AG04450 (cell line): ENCODE measurements at regions not wholly inside any gene's neighbourhood (a gene's known extent, or its start where the extent isn't known, plus 50 kb on each side); places are given as distances from the start of the nearest gene placed in this dataset.

Experiments used
- CTCF ChIA-PET: fragments of 300-600, 350-600 bp; formaldehyde crosslinking; extraction: SDS; loops from one replicate; lab custom pipeline; 2022; ENCODE audit warnings: antibody characterized with exemption, inconsistent platforms; lab: Charles Lee
- POLR2A ChIA-PET: fragments of 350-600 bp; formaldehyde crosslinking; extraction: SDS; loops from one replicate; lab custom pipeline; 2021; ENCODE audit warnings: antibody characterized with exemption, inconsistent platforms; lab: Yijun Ruan, JAX
- DNase-seq: peaks from one replicate; pipeline ENCODE4 v3.0.0-alpha.2; 2011; ENCODE audit warnings: low read depth, low spot score
- H3K27ac ChIP-seq: one replicate; pipeline ENCODE4 v1.5.1; 2012; ENCODE audit warnings: low read depth, low read length, control low read depth
- H3K27me3 ChIP-seq: one replicate; pipeline ENCODE4 v1.6.0; 2012; ENCODE audit warnings: low read length; ENCODE audit not compliant: control insufficient read depth, insufficient read depth
- H3K4me3 ChIP-seq: 2 replicates; pipeline ENCODE4 v1.5.1; 2011; ENCODE audit warnings: mild to moderate bottlenecking, low read depth, low read length, control low read depth
- H3K9me3 ChIP-seq: 2 replicates; pipeline ENCODE4 v1.5.1; 2012; ENCODE audit warnings: low read length; ENCODE audit not compliant: control insufficient read depth, insufficient read depth
- CTCF ChIP-seq: IDR thresholded peaks from 2 replicates; pipeline ENCODE4 v1.5.1; 2011; ENCODE audit warnings: low read depth, low read length, control low read depth, inconsistent platforms

GRCh38 chr5:33166522-33166921 lies 274.2 kb upstream of the TARS1 start:
- CTCF ChIA-PET: interaction anchor here (0.6 to 1.6 kb wide), 2 partner anchors 76 to 460 kb away, joined by 3 read pairs; no protein-coding TSS in a partner anchor
- DNase-seq: no peak
- Histone ChIP-seq H3K9me3 (peaks cover 8% of the 10 kb centered on the region; the same call in 1 of the 2 replicates), H3K27me3 (no peaks in the 10 kb centered on the region), H3K4me3 (no peak overlapping the region), H3K27ac (no peak overlapping the region)
- TF ChIP-seq CTCF: no peak
- POLR2A ChIA-PET: no interaction called here

GRCh38 chr5:33166948-33167347 lies 273.8 kb upstream of the TARS1 start:
- no peak for DNase-seq
- H3K27ac ChIP-seq: no peak overlapping the region
- ChIA-PET CTCF (interaction anchor here (1.6 kb wide), 1 partner anchor 460 kb away, joined by 3 read pairs; no protein-coding TSS in a partner anchor), POLR2A (no interaction called here)
- TF ChIP-seq CTCF: no peak
- peaks cover 7% of the 10 kb centered on the region; the same call in 1 of the 2 replicates for H3K9me3 ChIP-seq
- H3K27me3 ChIP-seq: no peaks in the 10 kb centered on the region
- no peak overlapping the region for H3K4me3 ChIP-seq

GRCh38 chr5:33167541-33167940 lies 273.2 kb upstream of the TARS1 start:
- ChIA-PET CTCF (no interaction called here), POLR2A (no interaction called here)
- Histone ChIP-seq H3K9me3 (peaks cover 5% of the 10 kb centered on the region; the same call in 1 of the 2 replicates), H3K4me3 (no peak overlapping the region), H3K27ac (no peak overlapping the region), H3K27me3 (no peaks in the 10 kb centered on the region)
- no peak for DNase-seq
- no peak for TF ChIP-seq CTCF

- Histone ChIP-seq H3K9me3 (peaks cover 5% of the 10 kb centered on the region; the same call in 1 of the 2 replicates), H3K27ac (no peak overlapping the region), H3K4me3 (no peak overlapping the region), H3K27me3 (no peaks in the 10 kb centered on the region)
- POLR2A ChIA-PET: no interaction called here
- CTCF ChIA-PET: no interaction called here
- no peak for TF ChIP-seq CTCF
- DNase-seq: no peak
Observed at GRCh38 chr5:33170411-33170810, 270.4 kb upstream of the TARS1 start.

- CTCF ChIA-PET: interaction anchor here (1.5 kb wide), 1 partner anchor 461 kb away, joined by 3 read pairs; no protein-coding TSS in a partner anchor
- Histone ChIP-seq H3K9me3 (no peaks in the 10 kb centered on the region), H3K27ac (no peak overlapping the region), H3K27me3 (no peaks in the 10 kb centered on the region), H3K4me3 (no peak overlapping the region)
- no peak for DNase-seq
- POLR2A ChIA-PET: no interaction called here
- TF ChIP-seq CTCF: no peak
Observed at GRCh38 chr5:33174383-33174782, 266.4 kb upstream of the TARS1 start.
